Tibial nerve (tissue), 4 donors: ENCODE measurements at regions not wholly inside any gene's neighbourhood (a gene's known extent, or its start where the extent isn't known, plus 50 kb on each side); places are given as distances from the start of the nearest gene placed in this dataset.

Experiments
- CTCF ChIP-seq, 5 experiments: fragments of 200-600 bp in 3 of 5; fragments of 450-650 bp in 2 of 5; sonication (generic) in 3 of 5; IDR thresholded peaks; one replicate each; pipeline ENCODE4 v1.5.1; 2016 to 2019; ENCODE audit warnings: antibody characterized with exemption in 5 of 5, mild to moderate bottlenecking in 3 of 5, moderate library complexity in 2 of 5
- EP300 ChIP-seq, 2 donors: sonication (generic); formaldehyde crosslinking; IDR thresholded peaks; one replicate each; pipeline ENCODE4 v1.6.1; 2017; ENCODE audit warnings: antibody characterized with exemption in 2 of 2, mild to moderate bottlenecking in 1 of 2
- POLR2A ChIP-seq, 2 donors: fragments of 450-650 bp; IDR thresholded peaks; one replicate each; pipeline ENCODE4 v1.6.1; 2017; ENCODE audit warnings: antibody characterized with exemption in 2 of 2, mild to moderate bottlenecking in 2 of 2, moderate library complexity in 2 of 2

- TF ChIP-seq CTCF (IDR thresholded peaks at IDR 0.05): no peak
- TF ChIP-seq POLR2A (IDR thresholded peaks at IDR 0.05): no peak
- no peak for TF ChIP-seq EP300 (IDR thresholded peaks at IDR 0.05)
Measured at GRCh38 chr9:87334366-87334765, 163.3 kb upstream of the DAPK1 start.
